Calu3 (cell line): ENCODE measurements at regions not wholly inside any gene's neighbourhood (a gene's known extent, or its start where the extent isn't known, plus 50 kb on each side); places are given as distances from the start of the nearest gene placed in this dataset.

Source experiments
- BruUV-seq: library from RNA; stranded (reverse); fragments of 400-500 nt; replicated peaks from 2 replicates; lab custom pipeline; 2021; lab: Mats Ljungman, UMichigan
- CTCF ChIA-PET: fragments of 300-600 bp; sonication (Branson Sonifier 250); formaldehyde crosslinking; loops from one replicate; lab custom pipeline; 2022; ENCODE audit warnings: antibody characterized with exemption; lab: Charles Lee
- DNase-seq: peaks from one replicate; pipeline ENCODE4 v3.0.0; 2022
- H3K27ac Mint-ChIP-seq: one replicate; pipeline ENCODE4 v1.8.0; 2022; ENCODE audit warnings: mixed read lengths; ENCODE audit not compliant: unreplicated experiment
- H3K27me3 Mint-ChIP-seq: one replicate; pipeline ENCODE4 v1.8.0; 2022; ENCODE audit warnings: mixed read lengths; ENCODE audit not compliant: unreplicated experiment
- H3K36me3 Mint-ChIP-seq: one replicate; pipeline ENCODE4 v1.8.0; 2022; ENCODE audit warnings: mild to moderate bottlenecking, moderate library complexity, mixed read lengths; ENCODE audit not compliant: insufficient read depth, unreplicated experiment
- H3K4me1 Mint-ChIP-seq: one replicate; pipeline ENCODE4 v1.8.0; 2022; ENCODE audit warnings: mild to moderate bottlenecking, low read depth, mixed read lengths; ENCODE audit not compliant: unreplicated experiment
- H3K4me3 Mint-ChIP-seq: one replicate; pipeline ENCODE4 v1.8.0; 2022; ENCODE audit warnings: mild to moderate bottlenecking, low read depth, moderate library complexity, mixed read lengths; ENCODE audit not compliant: unreplicated experiment
- H3K9me3 Mint-ChIP-seq: one replicate; pipeline ENCODE4 v1.8.0; 2022; ENCODE audit warnings: low read depth, mixed read lengths; ENCODE audit not compliant: unreplicated experiment
- intact Hi-C: fragments of 100-400 bp; cut with micrococcal nuclease; formaldehyde crosslinking; loops from one replicate; pipeline ENCODE4 v1.10.0; 2022; ENCODE audit not compliant: unreplicated experiment
- TF ChIP-seq, protein P1 (sequence below): fragments of 200-600 bp; IDR thresholded peaks from one replicate; pipeline ENCODE4 v1.8.0; 2022; ENCODE audit warnings: antibody characterized with exemption; ENCODE audit not compliant: unreplicated experiment

DNA sequence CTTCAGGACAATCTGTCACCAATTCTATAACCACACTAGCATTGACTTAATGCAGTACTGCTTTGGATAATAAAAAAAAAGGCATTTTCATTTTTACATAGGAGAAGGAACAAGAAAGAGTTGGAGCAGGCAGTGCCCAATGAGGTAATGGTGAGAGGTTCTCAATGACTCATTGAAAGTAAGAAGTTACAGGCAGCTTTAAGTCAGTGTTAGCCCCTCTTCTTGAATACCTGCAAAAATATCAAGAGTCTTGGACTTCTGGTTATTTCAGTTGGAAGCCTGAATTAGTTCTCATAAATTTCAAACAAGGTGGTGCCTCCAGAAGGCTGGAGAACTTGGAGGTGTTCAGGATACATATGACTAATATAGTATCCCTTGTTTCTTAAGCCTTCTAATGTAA lies 422.5 kb downstream of the HTR7 start:
- Mint-ChIP-seq H3K27me3 (no peaks in the 10 kb centered on the region), H3K36me3 (no peaks in the 10 kb centered on the region), H3K9me3 (no peaks in the 10 kb centered on the region), H3K27ac (no peak overlapping the region), H3K4me3 (no peak overlapping the region), H3K4me1 (no peaks in the 10 kb centered on the region)
- intact Hi-C loops: no loop called here
- no TSS peak for BruUV-seq
- CTCF ChIA-PET: no interaction called here
- no peak for DNase-seq
- TF ChIP-seq, protein P1, sequence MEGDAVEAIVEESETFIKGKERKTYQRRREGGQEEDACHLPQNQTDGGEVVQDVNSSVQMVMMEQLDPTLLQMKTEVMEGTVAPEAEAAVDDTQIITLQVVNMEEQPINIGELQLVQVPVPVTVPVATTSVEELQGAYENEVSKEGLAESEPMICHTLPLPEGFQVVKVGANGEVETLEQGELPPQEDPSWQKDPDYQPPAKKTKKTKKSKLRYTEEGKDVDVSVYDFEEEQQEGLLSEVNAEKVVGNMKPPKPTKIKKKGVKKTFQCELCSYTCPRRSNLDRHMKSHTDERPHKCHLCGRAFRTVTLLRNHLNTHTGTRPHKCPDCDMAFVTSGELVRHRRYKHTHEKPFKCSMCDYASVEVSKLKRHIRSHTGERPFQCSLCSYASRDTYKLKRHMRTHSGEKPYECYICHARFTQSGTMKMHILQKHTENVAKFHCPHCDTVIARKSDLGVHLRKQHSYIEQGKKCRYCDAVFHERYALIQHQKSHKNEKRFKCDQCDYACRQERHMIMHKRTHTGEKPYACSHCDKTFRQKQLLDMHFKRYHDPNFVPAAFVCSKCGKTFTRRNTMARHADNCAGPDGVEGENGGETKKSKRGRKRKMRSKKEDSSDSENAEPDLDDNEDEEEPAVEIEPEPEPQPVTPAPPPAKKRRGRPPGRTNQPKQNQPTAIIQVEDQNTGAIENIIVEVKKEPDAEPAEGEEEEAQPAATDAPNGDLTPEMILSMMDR: no peak

DNA sequence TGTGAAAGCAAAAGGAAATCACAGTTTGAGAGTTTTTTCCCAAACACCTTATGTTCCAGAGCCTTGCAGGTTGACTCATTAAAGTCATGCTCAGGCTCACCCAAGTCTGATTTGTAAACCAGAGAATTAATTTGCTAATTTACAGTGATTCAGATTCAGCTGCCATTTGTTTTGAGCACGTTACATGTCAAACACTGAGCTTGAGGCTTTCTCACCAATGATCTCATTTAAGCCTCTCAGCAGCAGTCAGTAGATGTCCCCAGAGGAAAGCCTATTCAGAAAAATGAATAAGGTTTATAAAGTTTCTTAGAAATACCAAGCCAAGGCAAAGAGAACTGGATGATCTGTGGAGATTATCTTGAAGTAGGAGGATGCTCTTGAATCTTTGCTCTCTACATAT lies 420.4 kb downstream of the HTR7 start:
- TF ChIP-seq, protein P1: no peak
- Mint-ChIP-seq H3K27me3 (no peaks in the 10 kb centered on the region), H3K4me1 (no peaks in the 10 kb centered on the region), H3K4me3 (no peak overlapping the region), H3K27ac (no peak overlapping the region), H3K9me3 (no peaks in the 10 kb centered on the region), H3K36me3 (no peaks in the 10 kb centered on the region)
- CTCF ChIA-PET: no interaction called here
- intact Hi-C loops: no loop called here
- no peak for DNase-seq
- BruUV-seq: no TSS peak

DNA sequence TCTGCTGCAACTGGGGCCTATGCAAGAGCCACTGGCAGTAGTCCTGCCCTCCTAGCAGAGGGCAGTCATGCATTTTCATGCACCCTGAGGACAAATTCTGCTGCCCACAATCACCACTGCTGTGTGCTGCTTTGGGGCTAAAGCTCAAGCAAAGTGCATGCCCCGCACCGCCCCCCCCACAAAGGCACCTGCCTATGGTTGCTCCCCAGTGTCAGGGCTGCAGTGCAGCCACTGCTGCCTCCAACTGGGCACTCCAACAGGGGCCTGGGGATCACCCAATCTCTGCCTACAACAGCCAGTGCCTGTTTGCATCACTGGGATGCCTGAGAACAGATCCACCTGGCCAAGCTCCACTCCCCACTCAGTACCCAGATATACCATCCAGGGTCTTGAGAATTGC lies 417.0 kb downstream of the HTR7 start:
- no peak overlapping the region for H3K4me3 Mint-ChIP-seq
- intact Hi-C loops: no loop called here
- H3K27ac Mint-ChIP-seq: no peak overlapping the region

DNA sequence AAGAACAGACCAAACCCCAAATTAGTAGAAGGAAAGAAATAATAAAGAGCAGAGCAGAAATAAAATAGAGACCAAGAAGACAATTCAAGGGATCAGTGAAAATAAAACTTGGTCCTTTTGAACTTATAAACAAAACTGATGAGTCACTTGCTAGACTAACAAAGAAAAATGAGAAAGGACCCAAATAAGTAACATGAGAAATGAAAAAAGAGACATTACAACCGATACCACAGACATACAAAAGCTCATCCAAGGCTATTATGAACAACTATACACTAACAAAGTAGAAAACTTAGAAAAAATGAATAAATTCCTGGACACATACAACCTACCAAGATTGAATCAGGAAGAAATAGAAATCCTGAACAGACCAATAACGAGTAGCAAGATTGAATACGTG lies 414.5 kb downstream of the HTR7 start:
- BruUV-seq: no TSS peak
- intact Hi-C loops: no loop called here
- peaks cover 3% of the 10 kb centered on the region for H3K9me3 Mint-ChIP-seq

More for the DNA sequence above, 417.0 kb downstream of the HTR7 start:
- no peaks in the 10 kb centered on the region for H3K4me1 Mint-ChIP-seq
- CTCF ChIA-PET: no interaction called here
- no TSS peak for BruUV-seq
- H3K36me3 Mint-ChIP-seq: no peaks in the 10 kb centered on the region
- no peaks in the 10 kb centered on the region for H3K27me3 Mint-ChIP-seq
- TF ChIP-seq, protein P1: no peak
- no peak for DNase-seq
- peaks cover 3% of the 10 kb centered on the region for H3K9me3 Mint-ChIP-seq

More for the DNA sequence above, 414.5 kb downstream of the HTR7 start:
- Mint-ChIP-seq H3K4me3 (no peak overlapping the region), H3K27ac (no peak overlapping the region), H3K27me3 (no peaks in the 10 kb centered on the region), H3K36me3 (no peaks in the 10 kb centered on the region), H3K4me1 (no peaks in the 10 kb centered on the region)
- CTCF ChIA-PET: no interaction called here
- TF ChIP-seq, protein P1: no peak
- DNase-seq: no peak
